ENCODE measurements at regions not wholly inside any gene's neighbourhood (a gene's known extent, or its start where the extent isn't known, plus 50 kb on each side); places are given as distances from the start of the nearest gene placed in this dataset.
A peak's percentile ranks its signal among the peaks of the same experiment; 100 is the strongest.

- no peak for DNase-seq
Observed at GRCh38 chr3:141418751-141419150, 50.4 kb downstream of the ZBTB38 start.

- DNase-seq = no peak
Observed at GRCh38 chr3:141419946-141420345, 51.6 kb downstream of the ZBTB38 start.

DNA sequence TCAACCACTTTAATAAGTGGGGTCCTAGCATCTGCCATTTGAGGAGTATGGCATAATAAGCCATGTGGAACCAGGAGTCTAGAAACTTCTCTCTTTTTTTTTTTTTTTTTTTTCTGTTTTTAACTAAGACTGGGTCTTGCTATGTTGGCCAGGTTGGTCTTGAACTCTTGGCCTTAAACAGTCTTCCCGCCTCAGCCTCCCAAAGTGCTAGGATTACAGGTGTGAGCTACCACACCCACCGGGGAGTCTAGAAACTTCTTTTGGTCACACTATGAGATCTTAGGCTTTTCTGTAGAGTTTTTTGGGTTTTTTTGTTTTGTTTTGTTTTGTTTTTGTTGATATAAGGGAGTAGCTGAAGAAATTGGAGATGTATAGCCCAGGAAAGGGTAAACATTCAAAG is 52.9 kb downstream of the ZBTB38 start:
- DNase-seq = no peak

DNA sequence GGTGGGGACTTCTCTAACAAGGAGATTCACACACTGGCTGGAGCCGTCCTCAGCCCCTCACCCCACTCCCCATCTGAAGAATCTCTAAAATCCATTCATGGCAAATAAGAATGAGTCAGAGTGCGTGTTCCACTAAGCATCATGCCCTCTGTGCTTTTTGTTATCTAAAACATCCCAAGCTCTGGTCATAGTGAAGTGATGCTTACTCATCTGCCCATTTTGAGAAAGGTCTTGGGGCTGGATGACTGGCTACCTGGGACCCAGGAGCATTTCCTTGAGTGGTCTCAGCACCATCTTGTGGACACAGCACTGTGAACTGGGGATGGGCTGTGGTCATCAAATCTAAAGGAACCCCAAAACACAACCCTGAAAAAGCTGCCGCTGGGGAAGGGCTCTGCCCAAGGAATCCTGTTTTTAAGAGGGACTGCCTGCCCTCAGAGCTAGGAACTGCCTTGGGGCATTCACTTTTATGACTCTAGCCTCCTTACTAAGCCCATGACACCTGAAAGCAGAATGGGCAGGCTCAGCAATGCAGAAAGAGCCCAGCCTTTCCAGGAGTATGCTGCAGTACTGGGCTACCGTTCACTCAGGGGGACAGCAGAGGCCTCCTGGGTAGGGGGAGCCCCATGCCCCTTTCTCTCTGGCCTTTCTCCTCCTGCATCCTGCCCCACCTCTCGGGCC is 53.5 kb downstream of the ZBTB38 start:
- no peak for DNase-seq

GRCh38 chr3:141422961-141423582 is 54.8 kb downstream of the ZBTB38 start:
- no peak for DNase-seq

DNA sequence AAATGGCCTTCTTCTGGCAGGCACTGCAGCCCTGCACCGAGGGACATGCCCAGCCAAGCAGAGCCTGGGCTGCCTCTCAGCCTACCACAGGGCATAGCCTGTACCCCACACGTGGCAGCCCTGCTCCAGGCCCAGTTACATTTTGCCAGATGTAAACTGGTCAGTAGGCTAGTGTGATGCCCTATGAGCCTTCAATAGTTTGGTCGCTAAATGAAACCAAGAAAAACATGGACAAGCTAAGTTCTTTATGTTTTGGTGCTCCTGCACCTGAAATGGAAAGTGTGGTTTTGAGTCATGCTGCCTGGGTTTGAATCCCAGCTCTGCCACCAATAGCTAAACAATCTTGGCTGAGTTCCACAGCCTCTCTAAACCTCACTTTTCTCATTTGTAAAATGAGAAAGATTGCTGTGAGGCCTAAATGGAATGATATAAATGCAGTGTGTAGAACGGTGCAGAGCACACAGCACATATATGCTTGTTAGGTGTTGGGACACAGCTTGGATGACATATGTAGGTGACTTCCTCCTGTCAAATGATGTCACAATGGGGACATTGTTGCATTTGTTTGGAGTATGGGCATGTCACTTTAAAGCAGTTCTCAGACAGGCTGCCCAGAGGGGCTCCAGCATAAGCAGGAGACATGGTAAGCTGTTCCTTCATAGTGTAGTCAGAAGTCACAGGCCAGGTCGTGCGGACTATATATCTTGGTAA is 57.4 kb downstream of the ZBTB38 start:
- no peak for DNase-seq

DNA sequence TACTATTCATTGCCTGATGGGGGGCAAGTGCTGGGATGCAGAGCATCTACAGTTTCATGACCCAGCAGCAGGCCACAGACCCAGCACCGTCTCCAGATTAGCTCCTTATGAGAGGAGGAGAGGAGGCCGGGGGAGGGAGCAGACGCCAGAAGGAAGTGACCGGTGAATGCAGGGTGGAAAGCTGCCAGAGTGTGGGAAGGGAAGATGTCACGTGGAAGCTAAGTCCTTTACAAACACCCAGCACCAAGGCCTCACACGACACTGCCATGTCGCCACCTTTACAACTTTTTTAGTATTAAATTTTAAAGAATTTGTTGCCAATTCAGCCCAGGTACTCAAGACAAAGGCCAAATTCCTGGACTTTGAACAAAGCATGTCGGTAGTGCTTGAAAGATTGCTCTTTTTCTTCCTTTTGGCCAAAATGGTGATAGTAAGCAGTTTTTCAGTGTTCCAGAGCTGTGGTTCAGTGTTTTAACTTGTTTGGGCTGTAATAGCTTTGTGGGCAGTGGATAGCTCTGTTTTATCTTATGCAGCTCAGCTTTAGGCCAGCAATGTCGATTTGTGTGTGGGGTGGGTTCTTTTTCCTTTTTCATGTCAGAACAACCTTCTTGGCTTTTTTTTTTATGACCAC is 58.2 kb downstream of the ZBTB38 start:
- DNase-seq = peak; percentile 32

GRCh38 chr3:141427764-141428163 is 59.1 kb upstream of the RASA2 start:
- DNase-seq = no peak

DNA sequence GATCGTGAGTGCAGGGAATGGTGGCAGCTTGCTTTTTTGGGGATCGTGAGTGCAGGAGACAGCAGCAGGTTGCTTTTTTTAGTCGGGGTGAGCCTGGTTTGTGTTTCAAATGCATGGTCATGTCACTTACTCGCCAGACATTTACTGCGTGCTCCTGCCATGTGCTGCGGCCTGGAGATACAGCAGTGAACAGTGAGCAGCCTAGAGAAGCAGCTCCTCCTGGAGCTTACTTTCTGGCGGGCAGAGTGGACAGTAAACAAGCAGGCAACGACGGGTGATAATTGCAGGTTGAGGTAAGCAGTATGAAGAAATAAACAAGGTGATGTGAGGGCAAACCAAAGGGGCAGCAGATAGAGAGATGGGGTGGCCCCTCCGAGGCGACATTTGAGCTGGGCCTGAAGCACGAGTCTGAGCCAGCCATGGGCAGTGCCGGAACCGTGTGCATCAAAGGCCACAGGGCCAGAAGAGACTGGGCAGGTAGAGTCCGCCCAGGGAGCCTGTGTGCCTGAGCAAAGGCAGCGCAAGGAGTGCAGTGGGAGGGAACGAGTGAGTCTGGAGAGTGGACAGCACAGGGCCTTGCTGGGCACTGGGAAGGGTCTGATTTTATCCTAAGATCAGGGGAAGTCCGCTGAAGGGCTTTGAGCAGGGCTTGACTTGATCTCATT is 57.3 kb upstream of the RASA2 start:
- no peak for DNase-seq

- no peak for DNase-seq
Observed at GRCh38 chr3:141430316-141430715, 56.5 kb upstream of the RASA2 start.

- no peak for DNase-seq
Observed at GRCh38 chr3:141431411-141432378, 55.1 kb upstream of the RASA2 start.

DNA sequence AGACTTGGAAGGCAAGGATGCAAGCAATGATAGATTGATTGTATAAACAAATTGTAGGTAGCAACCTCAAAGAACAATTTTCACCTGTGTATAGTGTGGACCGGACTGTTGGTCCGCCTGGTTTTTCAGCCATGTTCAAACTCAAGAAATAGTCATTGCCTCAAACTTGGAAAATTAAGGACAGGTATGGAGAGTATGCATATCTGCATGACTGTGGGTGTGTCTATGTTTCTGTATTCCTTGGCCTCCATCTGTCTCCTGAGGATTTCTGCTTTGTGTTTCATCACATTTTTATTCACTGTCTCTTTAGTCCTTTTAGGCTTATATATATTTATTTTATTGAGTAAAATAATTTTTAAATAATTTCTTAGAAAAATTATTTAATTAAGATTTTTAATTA is 53.9 kb upstream of the RASA2 start:
- DNase-seq = no peak

GRCh38 chr3:141434255-141434654 is 52.6 kb upstream of the RASA2 start:
- no peak for DNase-seq

- no peak for DNase-seq
Observed at GRCh38 chr3:141436180-141436579, 50.6 kb upstream of the RASA2 start.
